ENCODE measurements at regions not wholly inside any gene's neighbourhood (a gene's known extent, or its start where the extent isn't known, plus 50 kb on each side); places are given as distances from the start of the nearest gene placed in this dataset.

DNA sequence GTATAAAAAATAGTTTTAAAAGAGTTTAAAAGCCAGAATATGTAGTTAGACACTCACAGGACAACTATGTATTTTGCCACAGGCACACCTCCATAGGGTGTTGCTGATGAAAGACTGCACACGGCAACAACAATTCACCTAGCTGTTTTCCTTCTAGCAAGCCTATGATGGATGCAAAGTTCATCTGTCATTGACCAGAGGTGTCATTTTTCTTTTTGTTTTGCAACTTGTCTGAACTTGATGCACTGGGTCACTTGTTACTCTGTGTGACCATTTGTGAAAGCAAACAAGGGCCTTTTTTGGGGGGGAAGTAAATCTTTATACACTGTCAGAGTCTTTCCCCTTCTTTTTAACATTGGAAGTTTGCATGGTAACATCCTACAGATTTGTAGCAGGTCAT, 258.0 kb upstream of the SEMA3A start:
- no peaks in the 10 kb centered on the region for H3K9me3 ChIP-seq (replicated peaks in 1 of 3)
- H3K4me3 ChIP-seq: no peak overlapping the region
- no peaks in the 10 kb centered on the region for H3K36me3 ChIP-seq (replicated peaks in 1 of 2)
- no peak overlapping the region for H3K27ac ChIP-seq
- TF ChIP-seq POLR2A (IDR thresholded peaks at IDR 0.05): no peak
- TF ChIP-seq CTCF (IDR thresholded peaks at IDR 0.05): no peak
- H3K4me1 ChIP-seq (replicated peaks in 1 of 2): no peaks in the 10 kb centered on the region
- H3K27me3 ChIP-seq: no peaks in the 10 kb centered on the region
- 70 to 94% (median 81%) methylated on average over 1 of the region's 1 CpG for WGBS, 4 donors
- intact Hi-C loops (cut with DNase I): no loop called here
- no peak for DNase-seq

DNA sequence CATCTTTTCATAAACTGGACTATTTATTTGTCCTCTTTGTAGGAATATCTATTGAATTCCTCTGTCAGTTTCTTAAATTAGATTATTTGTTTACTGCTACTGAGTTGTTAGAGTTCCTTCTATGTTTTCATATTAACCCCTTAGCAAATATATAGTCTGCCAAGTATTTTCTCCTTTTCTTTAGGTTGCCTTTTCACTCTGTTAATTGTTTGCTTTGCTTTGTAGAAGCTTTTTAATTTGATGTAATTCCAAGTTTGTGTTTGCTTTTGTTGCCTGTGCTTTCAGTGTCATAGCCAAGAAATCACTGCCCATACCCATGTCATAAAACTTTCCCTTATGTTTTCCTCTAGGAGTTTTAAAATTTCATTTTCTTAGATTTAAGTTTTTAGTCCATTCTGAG, 256.2 kb upstream of the SEMA3A start:
- intact Hi-C loops (cut with DNase I): no loop called here
- Histone ChIP-seq H3K36me3 (replicated peaks in 1 of 2) (no peaks in the 10 kb centered on the region), H3K9me3 (replicated peaks in 1 of 3) (no peaks in the 10 kb centered on the region), H3K4me3 (no peak overlapping the region), H3K27ac (no peak overlapping the region), H3K27me3 (no peaks in the 10 kb centered on the region), H3K4me1 (replicated peaks in 1 of 2) (no peaks in the 10 kb centered on the region)
- TF ChIP-seq CTCF (IDR thresholded peaks at IDR 0.05) (no peak), POLR2A (IDR thresholded peaks at IDR 0.05) (no peak)
- no peak for DNase-seq

DNA sequence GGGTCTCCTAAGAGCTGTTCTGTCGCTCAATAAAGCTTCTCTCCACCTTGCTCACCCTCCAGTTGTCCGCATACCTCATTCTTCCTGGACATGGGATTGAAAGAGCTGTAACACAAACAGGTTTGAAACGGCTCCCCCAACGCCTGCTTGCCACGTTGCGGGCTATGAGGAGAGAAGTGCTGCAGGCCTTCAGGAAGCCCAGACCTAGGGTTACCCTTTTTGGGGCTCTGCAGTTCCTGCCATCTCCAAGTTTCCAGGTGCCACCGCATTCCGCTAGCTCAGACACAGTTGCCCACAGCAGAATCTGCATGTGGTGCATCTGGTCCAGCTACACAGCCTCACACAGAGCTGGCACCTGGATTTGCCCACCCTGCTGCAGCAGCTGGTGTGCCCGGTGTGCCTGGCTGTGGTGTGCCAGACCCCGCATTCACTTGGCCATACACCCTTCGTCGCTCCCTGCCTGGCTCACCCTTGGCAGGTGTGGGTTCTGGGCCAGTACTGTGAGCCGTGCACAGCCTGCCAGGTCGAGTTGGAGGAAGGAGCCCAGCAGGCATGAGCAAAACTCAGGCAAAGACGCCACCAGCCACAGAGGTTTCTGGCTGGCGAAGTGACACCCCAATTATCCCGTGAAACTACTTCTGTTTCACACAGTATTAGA, 253.2 kb upstream of the SEMA3A start:
- Histone ChIP-seq H3K27me3 (no peaks in the 10 kb centered on the region), H3K9me3 (replicated peaks in 1 of 3) (no peaks in the 10 kb centered on the region), H3K4me1 (replicated peaks in 1 of 2) (no peaks in the 10 kb centered on the region), H3K4me3 (no peak overlapping the region), H3K27ac (no peak overlapping the region), H3K36me3 (replicated peaks in 1 of 2) (no peaks in the 10 kb centered on the region)
- intact Hi-C loops (cut with DNase I): no loop called here
- no peak for DNase-seq
- TF ChIP-seq POLR2A (IDR thresholded peaks at IDR 0.05): no peak
- TF ChIP-seq CTCF (IDR thresholded peaks at IDR 0.05): no peak
- 86 to 91% (median 89%) methylated on average over 15 to 17 of the region's 17 CpGs for whole genome bisulfite sequencing, 4 donors

GRCh38 chr7:84446991-84447480, 252.4 kb upstream of the SEMA3A start:
- H3K4me3 ChIP-seq: no peak overlapping the region
- intact Hi-C loops (cut with DNase I): no loop called here
- DNase-seq: no peak
- TF ChIP-seq CTCF (IDR thresholded peaks at IDR 0.05) (no peak), POLR2A (IDR thresholded peaks at IDR 0.05) (no peak)
- no peaks in the 10 kb centered on the region for H3K9me3 ChIP-seq (replicated peaks in 1 of 3)
- H3K27me3 ChIP-seq: no peaks in the 10 kb centered on the region
- 84 to 92% (median 90%) methylated on average over 7 to 14 of the region's 14 CpGs for WGBS, 4 donors
- H3K27ac ChIP-seq: no peak overlapping the region
- no peaks in the 10 kb centered on the region for H3K36me3 ChIP-seq (replicated peaks in 1 of 2)
- no peaks in the 10 kb centered on the region for H3K4me1 ChIP-seq (replicated peaks in 1 of 2)
